ENCODE measurements at regions not wholly inside any gene's neighbourhood (a gene's known extent, or its start where the extent isn't known, plus 50 kb on each side); places are given as distances from the start of the nearest gene placed in this dataset.
A peak's percentile ranks its signal among the peaks of the same experiment; 100 is the strongest.

GRCh38 chr15:91426412-91426811 is 326.4 kb downstream of the SV2B start:
- no peaks in the 10 kb centered on the region for H3K27me3 Mint-ChIP-seq
- H3K9me3 Mint-ChIP-seq: peaks cover 0 to 3% (median 0%) of the 10 kb centered on the region in 8 donors
- POLR2A ChIA-PET (ENCODE audit: partially characterized antibody): interaction anchor here (1.0 kb wide), 1 partner anchor 27 kb away, joined by 4 read pairs; no protein-coding TSS in a partner anchor
- H3K4me1 Mint-ChIP-seq: peaks cover 24 to 84% (median 28%) of the 10 kb centered on the region in 4 donors
- H3K27me3 ChIP-seq (ENCODE audit: insufficient read depth, low read length): no peaks in the 10 kb centered on the region
- no peak overlapping the region for H3K27ac ChIP-seq (ENCODE audit: low read depth, low read length)
- H3K4me3 ChIP-seq (ENCODE audit: low read length in 2 of 2): no peak overlapping the region
- peak in 2 of 5 donors; percentile 17 to 62 for DNase-seq
- peak overlapping the region in 3 of 8 donors; percentile 8 to 36 (median 30) for H3K4me3 Mint-ChIP-seq
- H3K36me3 ChIP-seq (ENCODE audit: insufficient read depth, low read length): no peaks in the 10 kb centered on the region
- intact Hi-C loops (cut with micrococcal nuclease): loop anchor here (10.0 kb wide), 1 partner anchor 122 kb away; no protein-coding TSS in a partner anchor
- H3K27ac Mint-ChIP-seq: peak overlapping the region in 3 of 7 donors; percentile 25 to 66 (median 54)
- peaks cover 52% of the 10 kb centered on the region for H3K4me1 ChIP-seq (ENCODE audit: insufficient read depth, low read length)
- H3K9me3 ChIP-seq (ENCODE audit: control insufficient read depth in 1 of 2, low read length in 2 of 2): no peaks in the 10 kb centered on the region
- no peaks in the 10 kb centered on the region for H3K36me3 Mint-ChIP-seq
- CTCF ChIA-PET (ENCODE audit: partially characterized antibody): interaction anchor here (1.4 kb wide), 1 partner anchor 124 kb away, joined by 3 read pairs; no protein-coding TSS in a partner anchor

GRCh38 chr15:91429973-91430372 is 329.9 kb downstream of the SV2B start:
- peak overlapping the region in 1 of 7 donors; percentile 64 for H3K27ac Mint-ChIP-seq
- H3K4me3 Mint-ChIP-seq: no peak overlapping the region

GRCh38 chr15:91431041-91431715 is 331.1 kb downstream of the SV2B start:
- no peak overlapping the region for H3K4me3 Mint-ChIP-seq
- Histone ChIP-seq H3K36me3 (ENCODE audit: insufficient read depth, low read length) (no peaks in the 10 kb centered on the region), H3K4me3 (ENCODE audit: low read length in 2 of 2) (no peak overlapping the region), H3K27me3 (ENCODE audit: insufficient read depth, low read length) (no peaks in the 10 kb centered on the region), H3K9me3 (ENCODE audit: control insufficient read depth in 1 of 2, low read length in 2 of 2) (no peaks in the 10 kb centered on the region), H3K4me1 (ENCODE audit: insufficient read depth, low read length) (peaks cover 17% of the 10 kb centered on the region), H3K27ac (ENCODE audit: low read depth, low read length) (no peak overlapping the region)
- intact Hi-C loops (cut with micrococcal nuclease): no loop called here
- CTCF ChIA-PET (ENCODE audit: partially characterized antibody): interaction anchor here (0.5 kb wide), 1 partner anchor 117 kb away, joined by 3 read pairs; no protein-coding TSS in a partner anchor
- no peaks in the 10 kb centered on the region for H3K36me3 Mint-ChIP-seq
- peaks cover 0 to 40% (median 4%) of the 10 kb centered on the region in 4 donors for H3K4me1 Mint-ChIP-seq
- POLR2A ChIA-PET (ENCODE audit: partially characterized antibody): no interaction called here
- no peaks in the 10 kb centered on the region for H3K27me3 Mint-ChIP-seq
- peaks cover 0 to 2% (median 0%) of the 10 kb centered on the region in 8 donors for H3K9me3 Mint-ChIP-seq
- DNase-seq: no peak
- peak overlapping the region in 1 of 7 donors; percentile 47 for H3K27ac Mint-ChIP-seq

More at GRCh38 chr15:91429973-91430372, 329.9 kb downstream of the SV2B start:
- no peaks in the 10 kb centered on the region for H3K9me3 ChIP-seq (ENCODE audit: control insufficient read depth in 1 of 2, low read length in 2 of 2)
- no peak for DNase-seq
- Mint-ChIP-seq H3K36me3 (no peaks in the 10 kb centered on the region), H3K27me3 (no peaks in the 10 kb centered on the region), H3K9me3 (peaks cover 0 to 2% (median 0%) of the 10 kb centered on the region in 8 donors), H3K4me1 (peaks cover 4 to 52% (median 11%) of the 10 kb centered on the region in 4 donors)
- intact Hi-C loops (cut with micrococcal nuclease): loop anchor here (10.0 kb wide), 1 partner anchor 125 kb away; no protein-coding TSS in a partner anchor
- H3K4me1 ChIP-seq (ENCODE audit: insufficient read depth, low read length): peaks cover 25% of the 10 kb centered on the region
- H3K27ac ChIP-seq (ENCODE audit: low read depth, low read length): no peak overlapping the region
- H3K27me3 ChIP-seq (ENCODE audit: insufficient read depth, low read length): no peaks in the 10 kb centered on the region
- H3K36me3 ChIP-seq (ENCODE audit: insufficient read depth, low read length): no peaks in the 10 kb centered on the region
- ChIA-PET POLR2A (ENCODE audit: partially characterized antibody) (no interaction called here), CTCF (ENCODE audit: partially characterized antibody) (no interaction called here)
- no peak overlapping the region for H3K4me3 ChIP-seq (ENCODE audit: low read length in 2 of 2)

DNA sequence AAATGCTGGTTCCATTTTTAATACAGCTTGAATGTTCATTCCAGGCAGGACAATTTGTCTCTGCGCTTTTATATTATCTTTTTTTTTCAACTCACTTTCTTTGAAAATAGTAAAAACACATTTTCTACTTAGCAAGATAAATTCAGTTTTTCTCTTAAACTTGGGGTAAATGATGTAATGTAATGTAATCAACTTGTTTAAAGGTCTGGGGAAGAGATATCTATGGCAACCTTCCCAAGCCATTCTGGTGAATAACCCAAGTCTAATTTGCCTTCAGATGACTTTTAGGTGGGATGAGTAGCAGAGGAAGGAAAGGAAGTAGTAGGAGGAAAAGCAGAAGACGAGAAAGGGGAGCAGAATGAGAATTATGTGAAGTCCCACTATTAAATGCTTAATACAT is 335.1 kb downstream of the SV2B start:
- Histone ChIP-seq H3K4me1 (ENCODE audit: insufficient read depth, low read length) (no peaks in the 10 kb centered on the region), H3K27ac (ENCODE audit: low read depth, low read length) (no peak overlapping the region), H3K9me3 (ENCODE audit: control insufficient read depth in 1 of 2, low read length in 2 of 2) (no peaks in the 10 kb centered on the region), H3K4me3 (ENCODE audit: low read length in 2 of 2) (no peak overlapping the region), H3K27me3 (ENCODE audit: insufficient read depth, low read length) (no peaks in the 10 kb centered on the region), H3K36me3 (ENCODE audit: insufficient read depth, low read length) (no peaks in the 10 kb centered on the region)
- CTCF ChIA-PET (ENCODE audit: partially characterized antibody): interaction anchor here (1.0 kb wide), 1 partner anchor 16 kb away, joined by 3 read pairs; no protein-coding TSS in a partner anchor
- POLR2A ChIA-PET (ENCODE audit: partially characterized antibody): no interaction called here
- Mint-ChIP-seq H3K9me3 (peaks cover 0 to 11% (median 5%) of the 10 kb centered on the region in 8 donors), H3K4me1 (peaks cover 0 to 3% (median under 1%) of the 10 kb centered on the region in 4 donors), H3K36me3 (peaks cover under 1 to 4% of the 10 kb centered on the region in 2 donors), H3K4me3 (no peak overlapping the region), H3K27ac (no peak overlapping the region), H3K27me3 (no peaks in the 10 kb centered on the region)
- intact Hi-C loops (cut with micrococcal nuclease): no loop called here
- no peak for DNase-seq

- Mint-ChIP-seq H3K4me3 (no peak overlapping the region), H3K27me3 (no peaks in the 10 kb centered on the region), H3K27ac (no peak overlapping the region), H3K36me3 (peaks cover 6 to 8% of the 10 kb centered on the region in 2 donors), H3K9me3 (peaks cover 0 to 23% (median 20%) of the 10 kb centered on the region in 8 donors), H3K4me1 (peaks cover 5 to 20% (median 9%) of the 10 kb centered on the region in 4 donors)
- DNase-seq: no peak
- H3K27me3 ChIP-seq (ENCODE audit: insufficient read depth, low read length): no peaks in the 10 kb centered on the region
- no peaks in the 10 kb centered on the region for H3K36me3 ChIP-seq (ENCODE audit: insufficient read depth, low read length)
- H3K4me1 ChIP-seq (ENCODE audit: insufficient read depth, low read length): peaks cover 11% of the 10 kb centered on the region
- ChIA-PET POLR2A (ENCODE audit: partially characterized antibody) (interaction anchor here (0.6 to 0.7 kb wide), 2 partner anchors 87 to 1346 kb away, joined by 3 read pairs; no protein-coding TSS in a partner anchor), CTCF (ENCODE audit: partially characterized antibody) (no interaction called here)
- H3K4me3 ChIP-seq (ENCODE audit: low read length in 2 of 2): no peak overlapping the region
- intact Hi-C loops (cut with micrococcal nuclease): loop anchor here (10.0 kb wide), 1 partner anchor 60 kb away; no protein-coding TSS in a partner anchor
- H3K9me3 ChIP-seq (ENCODE audit: control insufficient read depth in 1 of 2, low read length in 2 of 2): peaks cover 0 to 5% of the 10 kb centered on the region in 2 donors
- H3K27ac ChIP-seq (ENCODE audit: low read depth, low read length): no peak overlapping the region
Observed at GRCh38 chr15:91444656-91445055, 344.6 kb downstream of the SV2B start.

DNA sequence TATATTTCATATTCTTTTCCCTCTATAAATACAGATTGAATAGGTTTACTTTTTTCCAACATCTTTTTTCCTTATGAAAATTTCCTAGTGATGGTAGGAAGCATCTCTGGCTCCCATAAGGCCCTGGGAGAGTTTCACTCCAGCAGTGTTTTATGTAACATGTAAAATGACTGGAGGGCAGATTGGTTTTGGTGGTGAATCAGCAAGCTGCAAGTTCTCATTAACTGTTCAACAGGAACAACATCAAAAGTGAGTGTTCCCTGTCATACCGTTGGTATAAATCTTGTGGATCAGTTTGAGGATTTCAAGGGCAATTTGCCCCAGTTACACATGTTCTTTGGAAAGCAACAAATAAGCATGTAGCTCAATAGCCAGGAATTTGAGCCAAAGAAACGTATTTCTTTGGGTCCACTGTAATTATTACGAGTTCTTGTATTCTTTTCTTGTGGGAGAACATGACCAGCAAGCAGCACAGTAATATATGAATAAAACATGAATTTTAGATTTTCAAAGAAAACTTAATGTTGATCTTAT is 345.7 kb downstream of the SV2B start:
- Histone ChIP-seq H3K36me3 (ENCODE audit: insufficient read depth, low read length) (no peaks in the 10 kb centered on the region), H3K9me3 (ENCODE audit: control insufficient read depth in 1 of 2, low read length in 2 of 2) (peaks cover 0 to 5% of the 10 kb centered on the region in 2 donors), H3K27ac (ENCODE audit: low read depth, low read length) (no peak overlapping the region), H3K27me3 (ENCODE audit: insufficient read depth, low read length) (no peaks in the 10 kb centered on the region), H3K4me3 (ENCODE audit: low read length in 2 of 2) (no peak overlapping the region), H3K4me1 (ENCODE audit: insufficient read depth, low read length) (peaks cover 11% of the 10 kb centered on the region)
- Mint-ChIP-seq H3K27ac (no peak overlapping the region), H3K27me3 (no peaks in the 10 kb centered on the region), H3K36me3 (peaks cover 3 to 4% of the 10 kb centered on the region in 2 donors), H3K4me1 (peaks cover 5 to 20% (median 11%) of the 10 kb centered on the region in 4 donors), H3K4me3 (no peak overlapping the region), H3K9me3 (peaks cover 0 to 17% (median 14%) of the 10 kb centered on the region in 8 donors)
- intact Hi-C loops (cut with micrococcal nuclease): loop anchor here (10.0 kb wide), 1 partner anchor 61 kb away; no protein-coding TSS in a partner anchor
- CTCF ChIA-PET (ENCODE audit: partially characterized antibody): no interaction called here
- DNase-seq: no peak
- POLR2A ChIA-PET (ENCODE audit: partially characterized antibody): no interaction called here

All from CD4-positive, alpha-beta memory T cell (primary cell).